Activated gamma-delta T cell treated with Interleukin-2 at 50 U/mL for 16 hours (primary cell): ENCODE measurements at regions not wholly inside any gene's neighbourhood (a gene's known extent, or its start where the extent isn't known, plus 50 kb on each side); places are given as distances from the start of the nearest gene placed in this dataset.
"Not testable (repeated sequence)": the region's sequence is repeated elsewhere in the genome, so short reads cannot be mapped to it uniquely, and the experiment has no call there.

Experiments used
- DNase-seq: peaks from one replicate; pipeline ENCODE4 v3.0.0-alpha.2; 2020

GRCh38 chr5:36535859-36536615 lies 70.4 kb upstream of the SLC1A3 start:
- no peak for DNase-seq

GRCh38 chr5:36536616-36537005 lies 69.8 kb upstream of the SLC1A3 start:
- DNase-seq: no peak

- DNase-seq: no peak
Measured at GRCh38 chr5:36537724-36538123, 68.7 kb upstream of the SLC1A3 start.

- no peak for DNase-seq
Measured at GRCh38 chr5:36552651-36553393, 53.6 kb upstream of the SLC1A3 start.

GRCh38 chr5:36555035-36555434 lies 51.4 kb upstream of the SLC1A3 start:
- DNase-seq: not testable (repeated sequence)
